Vagina (tissue), 2 donors: ENCODE measurements at regions not wholly inside any gene's neighbourhood (a gene's known extent, or its start where the extent isn't known, plus 50 kb on each side); places are given as distances from the start of the nearest gene placed in this dataset.

Experiments
- DNase-seq, 2 donors: peaks; one replicate each; pipeline ENCODE4 v3.0.0-alpha.2; 2017; ENCODE audit errors: extremely low spot score in 2 of 2
- H3K27ac ChIP-seq: fragments of 200-600 bp; sonication (generic); one replicate; pipeline ENCODE4 v1.5.1; 2019
- H3K27me3 ChIP-seq: fragments of 200-600 bp; sonication (generic); one replicate; pipeline ENCODE4 v1.5.1; 2019
- H3K36me3 ChIP-seq, 2 donors: fragments of 200-600 bp; sonication (generic); one replicate each; pipeline ENCODE4 v1.5.1; 2017 to 2019
- H3K4me1 ChIP-seq: fragments of 200-600 bp; sonication (generic); one replicate; pipeline ENCODE4 v1.5.1; 2019
- H3K4me3 ChIP-seq, 2 donors: fragments of 200-600 bp; sonication (generic); 1 replicate in 1 of 2; 2 replicates in 1 of 2; pipeline ENCODE4 v1.5.1; 2016 to 2019
- H3K9me3 ChIP-seq: fragments of 200-600 bp; sonication (generic); one replicate; pipeline ENCODE4 v1.5.1; 2019
- POLR2A ChIP-seq, 2 donors: fragments of 450-650 bp; IDR thresholded peaks; one replicate each; pipeline ENCODE4 v1.6.1; 2017; ENCODE audit warnings: antibody characterized with exemption in 2 of 2, mild to moderate bottlenecking in 2 of 2, moderate library complexity in 2 of 2
- POLR2AphosphoS5 ChIP-seq, 2 donors: sonication (generic); formaldehyde crosslinking; IDR thresholded peaks; one replicate each; pipeline ENCODE4 v1.9.0; 2017; ENCODE audit warnings: antibody characterized with exemption in 2 of 2, mild to moderate bottlenecking in 2 of 2, low read depth in 1 of 2; ENCODE audit not compliant: insufficient read depth in 1 of 2
- intact Hi-C: fragments of 100-400 bp; cut with DNase I; formaldehyde crosslinking; loops from one replicate; pipeline ENCODE4 v1.15.1; 2023
- TF ChIP-seq, protein P1 (sequence below), 3 experiments: fragments of 450-650 bp in 2 of 3; fragments of 200-600 bp in 1 of 3; sonication (generic) in 1 of 3; IDR thresholded peaks; one replicate each; pipeline ENCODE4 v1.5.1; 2017 to 2019; ENCODE audit warnings: antibody characterized with exemption in 3 of 3, mild to moderate bottlenecking in 2 of 3, moderate library complexity in 2 of 3

- TF ChIP-seq, protein P1, sequence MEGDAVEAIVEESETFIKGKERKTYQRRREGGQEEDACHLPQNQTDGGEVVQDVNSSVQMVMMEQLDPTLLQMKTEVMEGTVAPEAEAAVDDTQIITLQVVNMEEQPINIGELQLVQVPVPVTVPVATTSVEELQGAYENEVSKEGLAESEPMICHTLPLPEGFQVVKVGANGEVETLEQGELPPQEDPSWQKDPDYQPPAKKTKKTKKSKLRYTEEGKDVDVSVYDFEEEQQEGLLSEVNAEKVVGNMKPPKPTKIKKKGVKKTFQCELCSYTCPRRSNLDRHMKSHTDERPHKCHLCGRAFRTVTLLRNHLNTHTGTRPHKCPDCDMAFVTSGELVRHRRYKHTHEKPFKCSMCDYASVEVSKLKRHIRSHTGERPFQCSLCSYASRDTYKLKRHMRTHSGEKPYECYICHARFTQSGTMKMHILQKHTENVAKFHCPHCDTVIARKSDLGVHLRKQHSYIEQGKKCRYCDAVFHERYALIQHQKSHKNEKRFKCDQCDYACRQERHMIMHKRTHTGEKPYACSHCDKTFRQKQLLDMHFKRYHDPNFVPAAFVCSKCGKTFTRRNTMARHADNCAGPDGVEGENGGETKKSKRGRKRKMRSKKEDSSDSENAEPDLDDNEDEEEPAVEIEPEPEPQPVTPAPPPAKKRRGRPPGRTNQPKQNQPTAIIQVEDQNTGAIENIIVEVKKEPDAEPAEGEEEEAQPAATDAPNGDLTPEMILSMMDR (IDR thresholded peaks at IDR 0.05), result no peak
- TF ChIP-seq POLR2AphosphoS5 (IDR thresholded peaks at IDR 0.05; ENCODE audit: insufficient read depth in 1 of 2, low read depth in 1 of 2) (no peak), POLR2A (IDR thresholded peaks at IDR 0.05) (no peak)
- no peaks in the 10 kb centered on the region for H3K27me3 ChIP-seq
- H3K36me3 ChIP-seq, result no peaks in the 10 kb centered on the region
- DNase-seq, result no peak
- intact Hi-C loops, result no loop called here
- H3K27ac ChIP-seq, result no peak overlapping the region
- H3K4me3 ChIP-seq, result no peak overlapping the region
- no peaks in the 10 kb centered on the region for H3K4me1 ChIP-seq
- no peaks in the 10 kb centered on the region for H3K9me3 ChIP-seq
Measured at GRCh38 chr6:113143206-113143605, 713.9 kb upstream of the MARCKS start.

DNA sequence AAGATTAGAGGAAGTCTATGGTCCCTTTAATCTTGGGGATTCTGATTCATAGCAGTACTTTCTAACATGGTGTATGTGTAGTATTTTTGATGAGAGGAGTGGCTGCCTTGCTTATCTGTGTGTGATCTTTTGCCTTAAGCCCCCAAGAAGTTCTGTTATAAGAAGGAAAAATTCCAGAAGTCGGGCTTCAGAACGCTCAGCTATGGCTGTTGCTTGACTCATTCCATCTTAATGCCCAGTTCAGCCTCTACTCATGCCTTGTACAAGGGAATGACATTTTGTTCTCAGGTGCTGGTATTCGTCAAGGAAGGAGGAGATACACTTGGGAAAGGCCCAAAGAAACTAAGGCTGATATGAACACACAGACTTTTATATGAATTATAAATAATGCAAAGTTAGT, 713.0 kb upstream of the MARCKS start:
- Histone ChIP-seq H3K4me1 (no peaks in the 10 kb centered on the region), H3K4me3 (no peak overlapping the region), H3K36me3 (no peaks in the 10 kb centered on the region), H3K27me3 (no peaks in the 10 kb centered on the region), H3K27ac (no peak overlapping the region), H3K9me3 (no peaks in the 10 kb centered on the region)
- no peak for TF ChIP-seq POLR2AphosphoS5 (IDR thresholded peaks at IDR 0.05; ENCODE audit: insufficient read depth in 1 of 2, low read depth in 1 of 2)
- no peak for TF ChIP-seq POLR2A (IDR thresholded peaks at IDR 0.05)
- TF ChIP-seq, protein P1 (IDR thresholded peaks at IDR 0.05), result no peak
- no peak for DNase-seq
- intact Hi-C loops, result no loop called here

DNA sequence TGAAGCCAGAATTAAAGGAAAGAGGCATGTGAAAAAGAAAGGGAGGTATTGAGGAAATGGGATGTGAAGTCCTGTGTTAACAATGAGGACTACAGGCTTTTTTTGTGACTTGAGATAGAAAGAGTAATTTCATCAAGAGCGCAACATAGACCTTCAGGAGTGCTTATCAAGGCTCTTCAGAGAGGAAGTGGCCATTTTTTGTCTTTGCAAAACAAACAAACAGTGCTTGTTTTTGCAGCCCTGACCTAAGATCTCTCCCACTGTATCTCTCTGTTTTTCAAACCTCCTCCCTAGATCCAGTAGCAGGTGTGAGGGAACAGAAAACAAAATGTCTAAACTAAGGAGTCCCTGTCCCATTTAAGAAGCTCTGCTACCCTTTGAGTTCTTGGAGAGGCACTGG, 710.3 kb upstream of the MARCKS start:
- DNase-seq, result no peak
- Histone ChIP-seq H3K27me3 (no peaks in the 10 kb centered on the region), H3K4me3 (no peak overlapping the region), H3K9me3 (no peaks in the 10 kb centered on the region), H3K4me1 (no peaks in the 10 kb centered on the region), H3K36me3 (no peaks in the 10 kb centered on the region), H3K27ac (no peak overlapping the region)
- TF ChIP-seq, protein P1 (IDR thresholded peaks at IDR 0.05), result no peak
- TF ChIP-seq POLR2A (IDR thresholded peaks at IDR 0.05) (no peak), POLR2AphosphoS5 (IDR thresholded peaks at IDR 0.05; ENCODE audit: insufficient read depth in 1 of 2, low read depth in 1 of 2) (no peak)
- intact Hi-C loops, result no loop called here

- TF ChIP-seq POLR2A (IDR thresholded peaks at IDR 0.05), result no peak
- TF ChIP-seq POLR2AphosphoS5 (IDR thresholded peaks at IDR 0.05; ENCODE audit: insufficient read depth in 1 of 2, low read depth in 1 of 2), result no peak
- TF ChIP-seq, protein P1 (IDR thresholded peaks at IDR 0.05), result no peak
- intact Hi-C loops, result no loop called here
- Histone ChIP-seq H3K27ac (no peak overlapping the region), H3K4me3 (no peak overlapping the region), H3K4me1 (no peaks in the 10 kb centered on the region), H3K27me3 (no peaks in the 10 kb centered on the region), H3K9me3 (no peaks in the 10 kb centered on the region), H3K36me3 (no peaks in the 10 kb centered on the region)
- DNase-seq, result no peak
Measured at GRCh38 chr6:113147544-113147943, 709.6 kb upstream of the MARCKS start.

DNA sequence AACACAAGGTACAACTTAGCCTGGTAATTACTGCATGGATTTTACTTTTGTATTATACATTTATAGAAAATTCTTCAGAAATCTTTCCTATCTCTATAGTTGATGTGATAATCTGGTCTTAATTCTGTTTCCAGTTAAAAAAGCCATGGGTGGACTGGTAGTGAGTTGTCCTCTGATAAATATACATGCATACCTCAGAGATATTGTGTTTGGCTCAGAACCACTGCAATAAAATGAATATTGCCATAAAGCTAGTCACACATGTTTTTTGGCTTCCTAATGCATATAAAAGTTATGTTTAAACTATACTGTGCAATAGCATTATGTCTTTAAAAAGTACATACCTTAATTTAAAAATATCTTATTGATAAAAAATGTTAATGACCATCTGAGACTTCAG, 708.6 kb upstream of the MARCKS start:
- H3K9me3 ChIP-seq, result no peaks in the 10 kb centered on the region
- no peak for TF ChIP-seq POLR2AphosphoS5 (IDR thresholded peaks at IDR 0.05; ENCODE audit: insufficient read depth in 1 of 2, low read depth in 1 of 2)
- TF ChIP-seq POLR2A (IDR thresholded peaks at IDR 0.05), result no peak
- TF ChIP-seq, protein P1 (IDR thresholded peaks at IDR 0.05), result no peak
- intact Hi-C loops, result no loop called here
- H3K27ac ChIP-seq, result no peak overlapping the region
- H3K4me1 ChIP-seq, result no peaks in the 10 kb centered on the region
- no peak for DNase-seq
- H3K27me3 ChIP-seq, result no peaks in the 10 kb centered on the region
- H3K4me3 ChIP-seq, result no peak overlapping the region
- no peaks in the 10 kb centered on the region for H3K36me3 ChIP-seq
